H9 (cell line): ENCODE measurements at regions not wholly inside any gene's neighbourhood (a gene's known extent, or its start where the extent isn't known, plus 50 kb on each side); places are given as distances from the start of the nearest gene placed in this dataset.
"Not testable (repeated sequence)": the region's sequence is repeated elsewhere in the genome, so short reads cannot be mapped to it uniquely, and the experiment has no call there.

Experiments
- DNase-seq: peaks from one replicate; pipeline ENCODE4 v3.0.0-alpha.2; 2017
- H2AFZ ChIP-seq: one replicate; pipeline ENCODE4 v1.6.1; 2013; ENCODE audit warnings: mild to moderate bottlenecking, low read length, control low read depth, moderate library complexity
- H2AK5ac ChIP-seq: 2 replicates; pipeline ENCODE4 v1.6.1; 2013; ENCODE audit warnings: low read length, control low read depth, mixed read lengths; ENCODE audit not compliant: insufficient read length
- H2BK120ac ChIP-seq: one replicate; pipeline ENCODE4 v1.6.1; 2013; ENCODE audit warnings: low read depth, mild to moderate bottlenecking, low read length, control low read depth, inconsistent platforms; ENCODE audit not compliant: poor library complexity, severe bottlenecking
- H2BK12ac ChIP-seq: 2 replicates; pipeline ENCODE4 v1.6.1; 2013; ENCODE audit warnings: low read length, control low read depth, mixed read lengths, low read depth; ENCODE audit not compliant: insufficient read length
- H2BK15ac ChIP-seq: 2 replicates; pipeline ENCODE4 v1.6.1; 2013; ENCODE audit warnings: low read depth, low read length, control low read depth
- H2BK20ac ChIP-seq: one replicate; pipeline ENCODE4 v1.6.1; 2013; ENCODE audit warnings: low read depth, mild to moderate bottlenecking, low read length, control low read depth, inconsistent platforms; ENCODE audit not compliant: poor library complexity, severe bottlenecking
- H2BK5ac ChIP-seq: 2 replicates; pipeline ENCODE4 v1.6.1; 2013; ENCODE audit warnings: low read length, control low read depth, mixed read lengths; ENCODE audit not compliant: insufficient read length
- H3K14ac ChIP-seq: 2 replicates; pipeline ENCODE4 v1.6.1; 2013; ENCODE audit warnings: low read length, control low read depth; ENCODE audit not compliant: insufficient read depth
- H3K18ac ChIP-seq: 2 replicates; pipeline ENCODE4 v1.6.1; 2013; ENCODE audit warnings: low read depth, mild to moderate bottlenecking, mixed read lengths, low read length, control low read depth; ENCODE audit not compliant: insufficient read length
- H3K23ac ChIP-seq: 2 replicates; pipeline ENCODE4 v1.6.1; 2013; ENCODE audit warnings: low read length, control low read depth, mixed read lengths, low read depth; ENCODE audit not compliant: insufficient read length
- H3K23me2 ChIP-seq: 2 replicates; pipeline ENCODE4 v1.6.1; 2013; ENCODE audit warnings: low read depth, mild to moderate bottlenecking, mixed read lengths, low read length, control low read depth; ENCODE audit not compliant: insufficient read length, poor library complexity, severe bottlenecking
- H3K27ac ChIP-seq: 2 replicates; pipeline ENCODE4 v1.5.1; 2013; ENCODE audit warnings: low read length, control low read depth, mixed read lengths, low read depth; ENCODE audit not compliant: insufficient read length
- H3K27me3 ChIP-seq: 2 replicates; pipeline ENCODE4 v1.6.1; 2013; ENCODE audit warnings: low read length, control low read depth, inconsistent platforms; ENCODE audit not compliant: insufficient read depth
- H3K4ac ChIP-seq: 2 replicates; pipeline ENCODE4 v1.6.1; 2013; ENCODE audit warnings: low read depth, mild to moderate bottlenecking, control low read depth, inconsistent platforms, low read length, moderate library complexity
- H3K4me1 ChIP-seq: 2 replicates; pipeline ENCODE4 v1.6.1; 2013; ENCODE audit warnings: low read length, control low read depth, inconsistent platforms; ENCODE audit not compliant: insufficient read depth
- H3K4me2 ChIP-seq: 2 replicates; pipeline ENCODE4 v1.6.1; 2013; ENCODE audit warnings: low read length, control low read depth, mixed read lengths; ENCODE audit not compliant: insufficient read length, insufficient read depth
- H3K56ac ChIP-seq: 2 replicates; pipeline ENCODE4 v1.6.1; 2013; ENCODE audit warnings: low read depth, mild to moderate bottlenecking, mixed read lengths, low read length, control low read depth; ENCODE audit not compliant: insufficient read length
- H3K79me1 ChIP-seq: 2 replicates; pipeline ENCODE4 v1.6.1; 2013; ENCODE audit warnings: low read depth, mild to moderate bottlenecking, moderate library complexity, low read length, control low read depth, inconsistent platforms; ENCODE audit not compliant: insufficient read depth, poor library complexity, severe bottlenecking
- H3K79me2 ChIP-seq: 2 replicates; pipeline ENCODE4 v1.6.1; 2013; ENCODE audit warnings: low read length, control low read depth, inconsistent platforms; ENCODE audit not compliant: insufficient read depth
- H3K9ac ChIP-seq: 2 replicates; pipeline ENCODE4 v1.6.1; 2013; ENCODE audit warnings: low read length, control low read depth, mixed read lengths; ENCODE audit not compliant: insufficient read length; ENCODE audit errors: extremely low read depth
- H3K9me3 ChIP-seq: one replicate; pipeline ENCODE4 v1.6.1; 2013; ENCODE audit warnings: low read depth, low read length, inconsistent platforms; ENCODE audit not compliant: control insufficient read depth
- H3T11ph ChIP-seq: one replicate; pipeline ENCODE4 v1.6.1; 2013; ENCODE audit warnings: mild to moderate bottlenecking, low read length, control low read depth, inconsistent platforms
- H4K20me1 ChIP-seq: one replicate; pipeline ENCODE4 v1.6.1; 2013; ENCODE audit not compliant: control insufficient read depth, insufficient read length, insufficient read depth
- H4K5ac ChIP-seq: 2 replicates; pipeline ENCODE4 v1.6.1; 2013; ENCODE audit warnings: low read depth, mild to moderate bottlenecking, mixed read lengths, low read length, control low read depth; ENCODE audit not compliant: insufficient read length
- H4K8ac ChIP-seq: replicated peaks from 2 replicates; pipeline ENCODE4 v1.6.1; 2013; ENCODE audit warnings: low read length, control low read depth, mixed read lengths, low read depth; ENCODE audit not compliant: insufficient read length
- H4K91ac ChIP-seq: 2 replicates; pipeline ENCODE4 v1.6.1; 2013; ENCODE audit warnings: low read depth, mild to moderate bottlenecking, moderate library complexity, mixed read lengths, low read length, control low read depth; ENCODE audit not compliant: insufficient read length
- H3K27ac Mint-ChIP-seq, 3 experiments: 2 replicates in 2 of 3; 3 replicates in 1 of 3; pipeline ENCODE4 v1.8.0; 2020 to 2021; ENCODE audit warnings: mixed read lengths in 3 of 3, mild to moderate bottlenecking in 1 of 3, moderate library complexity in 1 of 3
- H3K27me3 Mint-ChIP-seq: 2 replicates; pipeline ENCODE4 v1.8.0; 2021; ENCODE audit warnings: low read depth, mild to moderate bottlenecking, moderate library complexity, mixed read lengths
- H3K36me3 Mint-ChIP-seq, 3 experiments: 2 replicates in 2 of 3; 3 replicates in 1 of 3; pipeline ENCODE4 v1.8.0; 2020 to 2021; ENCODE audit warnings: low read depth in 3 of 3, mixed read lengths in 3 of 3; ENCODE audit not compliant: insufficient read depth in 1 of 3
- H3K4me1 Mint-ChIP-seq, 2 experiments: 2 replicates each; pipeline ENCODE4 v1.8.0; 2020; ENCODE audit warnings: mixed read lengths in 2 of 2
- H3K4me3 Mint-ChIP-seq, 2 experiments: 2 replicates in 1 of 2; 3 replicates in 1 of 2; pipeline ENCODE4 v1.8.0; 2020 to 2021; ENCODE audit warnings: mild to moderate bottlenecking in 2 of 2, mixed read lengths in 2 of 2, moderate library complexity in 1 of 2
- H3K9me3 Mint-ChIP-seq, 2 experiments: 2 replicates in 1 of 2; 3 replicates in 1 of 2; pipeline ENCODE4 v1.8.0; 2020; ENCODE audit warnings: mild to moderate bottlenecking in 2 of 2, mixed read lengths in 2 of 2, moderate library complexity in 1 of 2
- CTCF ChIP-seq: fragments of 200-600 bp; sonication (generic); conservative IDR thresholded peaks from 3 replicates; pipeline ENCODE4 v1.8.0; 2021; ENCODE audit warnings: antibody characterized with exemption, mild to moderate bottlenecking
- WGBS: extraction: QIAGEN DNeasy Blood & Tissue Kit; methylation state at CpG from one replicate; pipeline ENCODE4 v1.1.7; 2013; ENCODE audit warnings: missing lambda C conversion rate, low lambda C conversion rate, mixed read lengths; ENCODE audit not compliant: insufficient read length; ENCODE audit errors: extremely low coverage; 5-methylcytosine and 5-hydroxymethylcytosine counted together

GRCh38 chr12:19624491-19624890 lies 185.2 kb downstream of the AEBP2 start:
- H3K23ac ChIP-seq = no peak overlapping the region
- no peak overlapping the region for H2BK15ac ChIP-seq
- H3K27ac ChIP-seq = no peak overlapping the region
- no peak overlapping the region for H3T11ph ChIP-seq
- no peak overlapping the region for H2AK5ac ChIP-seq
- H3K79me1 ChIP-seq = no peaks in the 10 kb centered on the region
- Mint-ChIP-seq H3K4me1 (peaks cover 5 to 6% of the 10 kb centered on the region in 2 experiments), H3K27me3 (no peaks in the 10 kb centered on the region), H3K36me3 (peaks cover 0 to 5% (median 2%) of the 10 kb centered on the region in 3 experiments; a peak in 4 of 7 replicates), H3K4me3 (no peak overlapping the region), H3K9me3 (peaks cover 0 to 3% of the 10 kb centered on the region in 2 experiments; a peak in 2 of 5 replicates), H3K27ac (peak overlapping the region in 1 of 3 experiments; percentile 37; a peak in 1 of 7 replicates)
- DNase-seq = no peak
- no peak overlapping the region for H2AFZ ChIP-seq
- H3K27me3 ChIP-seq = no peaks in the 10 kb centered on the region
- peaks cover 2% of the 10 kb centered on the region; the same call in 1 of the 2 replicates for H3K4me1 ChIP-seq
- no peak overlapping the region for H3K14ac ChIP-seq
- H2BK12ac ChIP-seq = no peak overlapping the region
- no CpG with 5 or more reads among the region's 6 CpGs for WGBS
- H3K4ac ChIP-seq = no peak overlapping the region
- H3K9me3 ChIP-seq = no peaks in the 10 kb centered on the region
- no peak overlapping the region for H4K91ac ChIP-seq
- H3K18ac ChIP-seq = no peak overlapping the region
- no peak overlapping the region for H2BK5ac ChIP-seq
- no peaks in the 10 kb centered on the region for H4K20me1 ChIP-seq
- no peak overlapping the region for H2BK120ac ChIP-seq
- H3K9ac ChIP-seq = no peak overlapping the region
- no peak overlapping the region for H3K56ac ChIP-seq
- no peaks in the 10 kb centered on the region for H3K23me2 ChIP-seq
- TF ChIP-seq CTCF = no peak
- no peak overlapping the region for H3K4me2 ChIP-seq
- H2BK20ac ChIP-seq = no peak overlapping the region
- H4K8ac ChIP-seq = no peak overlapping the region
- no peaks in the 10 kb centered on the region for H3K79me2 ChIP-seq
- no peak overlapping the region for H4K5ac ChIP-seq

GRCh38 chr12:19625551-19625950 lies 186.3 kb downstream of the AEBP2 start:
- H2BK20ac ChIP-seq, H2BK5ac ChIP-seq, H2BK120ac ChIP-seq, H3K4ac ChIP-seq, H3K9me3 ChIP-seq, H3K18ac ChIP-seq, H3K79me1 ChIP-seq, H3K27me3 Mint-ChIP-seq, H3K4me1 ChIP-seq, H3K79me2 ChIP-seq, H2BK15ac ChIP-seq, H4K20me1 ChIP-seq, H2AFZ ChIP-seq, H2BK12ac ChIP-seq, H4K91ac ChIP-seq, H3T11ph ChIP-seq, H3K27me3 ChIP-seq, H3K9ac ChIP-seq, H3K4me3 Mint-ChIP-seq, H3K27ac ChIP-seq, H4K5ac ChIP-seq, H3K36me3 Mint-ChIP-seq, H2AK5ac ChIP-seq, H3K4me1 Mint-ChIP-seq, H3K27ac Mint-ChIP-seq, H3K23ac ChIP-seq, H3K56ac ChIP-seq, DNase-seq, H3K9me3 Mint-ChIP-seq, H3K23me2 ChIP-seq, H3K14ac ChIP-seq, H4K8ac ChIP-seq, H3K4me2 ChIP-seq: not testable (repeated sequence)
- no CpG with 5 or more reads among the region's 4 CpGs for WGBS
